T-helper 22 cell (primary cell): ENCODE measurements at regions not wholly inside any gene's neighbourhood (a gene's known extent, or its start where the extent isn't known, plus 50 kb on each side); places are given as distances from the start of the nearest gene placed in this dataset.
"Not testable (repeated sequence)": the region's sequence is repeated elsewhere in the genome, so short reads cannot be mapped to it uniquely, and the experiment has no call there.

Source experiments
- DNase-seq: peaks from one replicate; pipeline ENCODE4 v3.0.0-alpha.2; 2020; ENCODE audit warnings: low read depth

- not testable (repeated sequence) for DNase-seq
These were observed 313.9 kb upstream of the NCKAP5 start for GRCh38 chr2:133882159-133882558.

GRCh38 chr2:133884739-133885381, 316.6 kb upstream of the NCKAP5 start:
- no peak for DNase-seq

DNA sequence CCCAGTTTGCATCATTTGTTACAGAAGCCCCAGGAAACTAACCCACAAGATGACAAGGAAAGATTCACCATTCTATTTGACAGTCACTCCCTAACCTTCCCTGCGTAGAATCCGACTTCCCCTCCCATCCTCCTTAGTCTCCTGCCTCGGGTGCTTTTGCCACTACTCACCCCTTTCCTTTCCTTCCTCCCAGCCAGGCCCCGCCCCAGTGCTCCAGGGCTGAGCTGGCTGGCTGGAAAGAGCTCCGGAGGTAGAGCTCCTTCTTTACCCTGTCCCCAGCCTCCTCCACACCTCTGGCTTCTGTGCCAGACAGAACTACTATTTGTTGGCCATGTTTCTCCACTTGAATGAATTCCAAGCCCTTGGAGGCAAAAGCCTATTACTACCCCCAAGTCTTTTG, 317.6 kb upstream of the NCKAP5 start:
- DNase-seq = no peak

- DNase-seq = peak; percentile 2
These were observed 318.7 kb upstream of the NCKAP5 start for GRCh38 chr2:133886735-133887675.

- no peak for DNase-seq
These were observed 319.4 kb upstream of the NCKAP5 start for GRCh38 chr2:133887676-133888040.

DNA sequence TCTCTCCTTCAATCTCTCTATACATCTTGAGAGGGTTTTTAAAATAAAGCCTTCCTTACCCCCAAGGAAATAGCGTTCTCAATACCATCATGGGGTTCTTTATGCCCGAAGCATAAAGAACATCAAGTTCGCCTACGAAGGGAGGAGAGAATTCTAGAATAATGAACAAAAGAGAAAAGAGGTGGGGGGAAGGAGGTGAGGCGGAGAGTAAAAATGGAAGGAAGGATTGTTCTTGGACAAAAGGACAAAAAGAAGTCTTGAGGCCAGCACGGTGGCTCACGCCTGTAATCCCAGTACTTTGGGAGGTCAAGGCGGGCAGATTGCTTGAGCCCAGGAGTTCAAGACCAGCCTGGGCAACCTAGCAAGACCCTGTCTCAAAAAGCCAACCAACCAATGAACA, 319.8 kb upstream of the NCKAP5 start:
- DNase-seq = no peak

DNA sequence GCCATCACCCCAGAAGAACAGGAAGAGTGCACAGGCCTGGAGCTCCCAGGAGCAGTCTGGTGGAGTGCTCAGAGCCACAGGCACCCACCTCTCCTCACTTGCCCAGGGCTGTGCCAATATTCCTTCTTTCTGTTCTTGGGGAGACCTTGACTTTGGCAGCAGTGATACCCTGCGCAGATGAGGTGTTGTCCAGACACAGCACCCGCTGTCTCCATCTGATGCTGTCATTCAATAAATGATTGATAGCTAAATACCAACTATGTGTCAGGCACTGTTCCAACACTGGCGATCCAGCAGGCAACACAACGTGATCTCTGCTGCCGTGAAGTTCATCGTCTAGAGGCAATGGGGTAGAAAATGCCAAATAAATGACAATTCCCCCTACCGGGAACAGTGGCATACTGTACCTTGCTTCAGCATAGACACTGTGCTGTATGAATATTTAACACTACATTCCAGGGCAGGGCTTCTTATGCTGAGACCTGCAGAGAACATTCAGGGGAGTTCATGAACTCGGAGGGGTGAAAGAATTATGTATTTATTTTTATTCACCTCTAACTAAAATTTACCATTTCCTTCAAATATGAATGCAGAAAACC, 320.5 kb upstream of the NCKAP5 start:
- no peak for DNase-seq

DNA sequence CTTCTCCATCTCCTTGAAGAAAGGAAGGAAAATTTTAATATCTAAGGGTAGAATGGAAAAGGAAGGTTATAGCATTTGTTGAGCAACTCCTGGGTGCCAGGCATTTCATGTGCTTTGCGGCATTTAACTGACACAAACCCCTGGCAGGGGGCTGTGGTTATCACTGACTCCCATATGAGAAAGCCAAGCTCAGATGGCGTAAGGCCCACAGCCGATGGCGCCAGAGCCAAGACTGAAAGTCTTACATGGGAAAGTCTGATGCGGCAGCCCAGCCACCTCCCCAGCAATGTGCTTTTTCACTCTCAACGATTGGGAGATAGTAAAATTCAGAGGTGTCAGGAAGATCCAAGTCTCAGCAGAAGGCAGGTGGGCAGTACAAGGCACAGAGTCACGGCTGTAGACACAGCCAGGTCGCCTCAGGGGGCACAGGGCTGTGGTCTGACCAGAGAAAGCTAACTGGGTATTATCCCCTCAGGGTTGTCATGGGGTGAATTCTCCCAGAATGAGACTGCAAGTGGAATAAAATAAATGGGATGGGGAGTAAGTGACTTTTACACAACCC, 324.2 kb upstream of the NCKAP5 start:
- no peak for DNase-seq

- DNase-seq = no peak
These were observed 326.2 kb upstream of the NCKAP5 start for GRCh38 chr2:133894429-133894828.

- DNase-seq = not testable (repeated sequence)
These were observed 329.6 kb upstream of the NCKAP5 start for GRCh38 chr2:133897838-133898237.

DNA sequence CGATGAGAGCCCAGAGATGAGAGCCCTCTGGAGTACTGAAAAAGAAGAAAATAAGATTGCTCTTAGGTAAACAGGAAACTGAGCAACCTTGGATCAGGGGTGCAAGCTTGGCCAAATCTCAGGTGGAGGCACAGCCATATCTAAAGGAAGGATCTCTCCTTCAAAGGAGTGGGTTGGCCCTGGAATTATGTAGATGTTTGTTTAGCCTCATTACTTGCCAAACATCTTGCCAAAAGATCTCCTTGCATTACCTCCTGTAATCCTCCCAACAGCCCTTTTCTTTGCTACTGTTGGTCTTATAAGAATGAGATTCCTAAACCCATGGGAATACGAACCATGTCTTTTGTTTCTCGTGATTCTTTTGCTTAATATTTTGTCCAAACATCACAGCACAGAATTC, 332.6 kb upstream of the NCKAP5 start:
- DNase-seq = no peak

- no peak for DNase-seq
These were observed 338.1 kb upstream of the NCKAP5 start for GRCh38 chr2:133906396-133906795.

DNA sequence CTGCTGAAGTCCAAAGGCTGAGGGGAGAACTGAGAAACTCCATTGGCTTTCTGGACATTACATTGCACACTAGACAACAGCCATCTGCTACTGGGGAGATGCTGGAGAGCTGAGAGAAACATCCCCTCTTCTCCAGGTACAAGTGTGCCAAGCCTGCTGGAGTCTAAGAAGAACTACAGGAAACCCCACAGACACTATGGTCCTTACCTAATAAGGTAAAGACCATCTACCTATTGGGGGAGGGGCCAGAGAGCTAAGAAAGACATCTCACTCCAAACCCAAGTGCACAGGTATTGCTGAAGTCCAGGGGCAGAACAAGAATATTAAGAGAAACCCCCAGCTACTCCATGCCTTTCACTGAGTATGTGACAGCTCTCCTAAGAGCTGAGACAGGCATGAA, 338.7 kb upstream of the NCKAP5 start:
- no peak for DNase-seq

- DNase-seq = no peak
These were observed 339.9 kb upstream of the NCKAP5 start for GRCh38 chr2:133908171-133908570.

DNA sequence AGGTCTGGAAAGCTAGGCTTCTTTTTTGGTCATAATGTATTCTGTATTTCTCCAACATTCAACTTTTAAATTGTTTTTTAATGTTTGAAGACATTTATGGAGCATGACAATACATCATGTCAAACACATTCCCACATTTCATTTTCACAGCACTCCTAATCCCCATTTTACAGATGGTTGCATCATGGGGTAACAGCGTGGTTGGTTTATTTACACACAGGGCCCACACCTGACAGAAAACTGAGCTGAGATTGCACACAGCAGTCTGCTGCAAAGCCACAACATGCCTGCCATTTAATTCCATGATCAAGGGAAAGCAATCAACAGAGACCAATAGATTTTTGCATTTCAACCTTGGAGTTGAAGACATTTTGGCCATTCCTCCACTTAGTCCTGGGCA, 335.7 kb upstream of the MGAT5 start:
- no peak for DNase-seq

GRCh38 chr2:133919285-133919684, 334.6 kb upstream of the MGAT5 start:
- no peak for DNase-seq

DNA sequence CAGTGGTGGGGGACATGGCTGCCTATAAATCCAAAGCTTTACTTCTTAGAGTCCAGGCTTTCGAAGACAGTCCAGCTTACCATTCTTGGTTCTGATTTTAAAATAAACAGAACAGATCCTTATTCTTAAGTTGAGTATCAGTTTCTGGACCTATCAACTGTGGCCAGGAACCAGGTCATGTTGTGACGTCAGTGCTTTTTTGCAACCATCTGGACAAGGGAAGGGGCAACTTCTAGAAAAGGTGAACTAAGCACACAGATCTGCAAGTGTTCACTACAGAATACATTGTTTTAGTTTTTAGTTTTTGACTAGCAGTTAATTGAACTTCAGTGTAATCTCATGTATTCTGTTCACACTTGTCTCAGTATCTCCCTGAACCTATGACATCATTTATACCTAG, 326.0 kb upstream of the MGAT5 start:
- DNase-seq = no peak

DNA sequence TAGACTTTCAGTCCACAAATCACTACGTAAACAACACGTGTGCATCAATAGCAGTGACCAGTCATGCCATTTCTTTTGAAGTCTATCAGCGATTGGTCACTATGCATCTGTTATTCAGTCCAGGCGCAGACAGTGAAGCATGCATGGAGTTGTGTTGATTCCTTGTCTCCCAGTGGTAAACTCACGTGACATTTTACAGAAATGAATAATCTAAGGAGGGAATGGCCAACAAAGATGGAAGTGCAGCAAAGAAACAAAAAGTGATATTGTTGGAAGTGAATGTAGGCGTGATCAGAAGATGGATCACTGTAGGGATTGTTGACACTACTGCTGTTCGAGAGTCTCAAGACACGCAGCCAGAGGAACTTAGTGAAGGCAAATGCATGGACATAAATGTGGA, 317.8 kb upstream of the MGAT5 start:
- no peak for DNase-seq

DNA sequence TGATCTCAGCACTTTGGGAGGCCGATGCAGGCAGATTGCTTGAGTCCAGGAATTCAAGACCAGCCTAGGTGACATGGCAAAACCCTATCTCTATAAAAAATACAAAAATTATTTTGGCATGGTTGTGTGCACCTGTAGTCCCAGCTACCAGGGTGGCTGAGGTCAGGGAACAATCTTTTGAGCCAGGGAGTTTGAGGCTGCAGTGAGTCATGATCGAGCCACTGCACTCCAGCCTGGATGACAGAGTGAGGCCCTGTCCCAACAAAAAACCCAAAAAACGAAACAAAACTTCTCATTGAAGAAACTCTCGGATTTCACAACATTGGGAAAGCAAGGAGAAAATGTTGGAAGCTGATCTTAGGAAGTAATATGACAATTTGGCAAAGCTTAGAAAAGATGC, 317.3 kb upstream of the MGAT5 start:
- DNase-seq = no peak

- no peak for DNase-seq
These were observed 316.2 kb upstream of the MGAT5 start for GRCh38 chr2:133937669-133938068.

GRCh38 chr2:133940134-133940533, 313.7 kb upstream of the MGAT5 start:
- no peak for DNase-seq

DNA sequence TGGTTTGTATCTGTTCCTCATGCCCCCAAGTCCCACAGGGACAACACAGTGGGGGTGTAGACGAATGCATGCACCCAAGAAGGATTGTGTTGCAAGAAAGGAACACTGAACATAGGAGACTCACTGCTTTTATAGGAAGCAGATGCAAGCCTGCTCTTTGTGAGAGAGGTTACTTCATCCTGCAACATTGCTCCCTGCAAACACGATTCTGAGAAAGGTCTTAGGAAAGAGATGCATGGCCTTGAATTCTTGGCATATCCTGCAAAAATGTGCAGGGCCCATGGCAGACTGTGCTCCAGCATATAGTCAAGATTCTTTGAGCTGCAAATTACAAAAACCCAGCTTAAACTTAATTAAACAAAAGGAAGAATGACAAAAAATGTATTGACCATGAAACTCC, 312.2 kb upstream of the MGAT5 start:
- no peak for DNase-seq

DNA sequence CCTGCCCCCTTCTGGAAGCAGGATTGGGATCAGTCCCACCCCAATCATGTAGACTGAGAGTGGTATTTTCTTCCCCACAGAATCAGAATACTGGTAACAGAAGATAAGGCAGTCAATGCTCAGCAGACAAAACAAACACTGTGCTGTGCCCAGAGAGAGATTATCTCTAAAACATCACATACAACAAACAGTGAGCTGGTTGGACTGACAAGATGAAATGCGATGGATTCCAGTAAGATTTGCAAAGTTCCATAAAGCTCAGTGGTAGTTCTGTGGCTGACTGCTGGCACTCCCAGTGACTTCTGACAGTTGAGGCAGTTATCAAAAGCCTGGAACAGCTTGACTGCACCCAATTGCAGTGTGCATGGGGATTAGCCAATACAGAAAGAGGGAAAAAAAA, 311.5 kb upstream of the MGAT5 start:
- DNase-seq = no peak
